A673 (cell line): ENCODE measurements at regions not wholly inside any gene's neighbourhood (a gene's known extent, or its start where the extent isn't known, plus 50 kb on each side); places are given as distances from the start of the nearest gene placed in this dataset.
"Not testable (repeated sequence)": the region's sequence is repeated elsewhere in the genome, so short reads cannot be mapped to it uniquely, and the experiment has no call there.

Source experiments
- CTCF ChIP-seq: fragments of 300-800, 200-600 bp; sonication (generic); conservative IDR thresholded peaks from 2 replicates; pipeline ENCODE4 v1.5.1; 2017; ENCODE audit warnings: low read depth, mild to moderate bottlenecking, antibody characterized with exemption, low read length, moderate library complexity, mixed read lengths
- EZH2 ChIP-seq: fragments of 200-600 bp; sonication (generic); IDR thresholded peaks from 2 replicates; pipeline ENCODE4 v1.6.1; 2017; ENCODE audit warnings: borderline replicate concordance, low read depth, mild to moderate bottlenecking, mixed read lengths, antibody characterized with exemption, low read length; ENCODE audit not compliant: poor library complexity, severe bottlenecking

- TF ChIP-seq CTCF, EZH2: not testable (repeated sequence)
Observed at GRCh38 chr3:106448372-106448966, 579.7 kb upstream of the CBLB start.
